Pancreas (tissue), 10 donors: ENCODE measurements at regions not wholly inside any gene's neighbourhood (a gene's known extent, or its start where the extent isn't known, plus 50 kb on each side); places are given as distances from the start of the nearest gene placed in this dataset.
A peak's percentile ranks its signal among the peaks of the same experiment; 100 is the strongest.

Source experiments
- ATAC-seq, 4 donors: fragments of 200-7000 bp; cut with Tn5 transposase; one replicate each; pipeline versions ENCODE4 v1.8.0 to v1.9.1; 2020; ENCODE audit warnings: mild to moderate bottlenecking in 4 of 4, moderate library complexity in 4 of 4
- DNase-seq, 6 donors: peaks; one replicate each; pipeline ENCODE4 v3.0.0-alpha.2; 2020
- FAIRE-seq: peaks from 2 replicates; lab custom pipeline; 2012; peaks lifted over from hg19 to GRCh38; lab: Jason Lieb, UNC
- H3K27ac ChIP-seq, 4 donors: fragments of 200-600 bp; sonication (generic); 1 replicate in 3 of 4; 2 replicates in 1 of 4; pipeline versions ENCODE4 v1.5.0 to v1.8.0; 2020
- H3K27me3 ChIP-seq, 4 donors: fragments of 200-600 bp; one replicate each; pipeline ENCODE4 v1.8.0; 2021
- H3K36me3 ChIP-seq, 3 donors: fragments of 200-600 bp; sonication (generic) in 1 of 3; one replicate each; pipeline versions ENCODE4 v1.5.0 to v1.8.0; 2020 to 2021
- H3K4me1 ChIP-seq, 3 donors: fragments of 200-600 bp; one replicate each; pipeline ENCODE4 v1.8.0; 2021
- H3K4me3 ChIP-seq, 4 donors: fragments of 200-600 bp; sonication (generic) in 2 of 4; one replicate each; pipeline versions ENCODE4 v1.5.0 to v1.8.0; 2020 to 2021
- H3K9me3 ChIP-seq, 4 donors: fragments of 200-600 bp; one replicate each; pipeline ENCODE4 v1.8.0; 2021
- CTCF ChIP-seq, 4 donors: fragments of 200-600 bp; sonication (generic) in 3 of 4; IDR thresholded peaks; one replicate each; pipeline versions ENCODE4 v1.5.0 to v1.8.0; 2021; ENCODE audit warnings: antibody characterized with exemption in 4 of 4
- WGBS, 2 donors: extraction: QIAGEN DNeasy Blood & Tissue Kit; methylation state at CpG; one replicate each; pipeline ENCODE4 v1.1.7; 2013; 5-methylcytosine and 5-hydroxymethylcytosine counted together
- intact Hi-C, 3 donors: fragments of 100-400 bp; cut with DNase I; formaldehyde crosslinking; loops; one replicate each; pipeline versions ENCODE4 v1.11.1 to v1.14.2; 2022
- donor health status: healthy with polysubstance abuse.
- donor health status: DM: no; HTN: no; CAD: no; lungs with moderate emphysema.
- donor health status: DM: no; HTN: no; CAD: no.
- donor health status: control.
- donor health status: control.
- donor health status: Bipolar disorder and iron deficiency.
- donor health status: DM: yes; HTN: yes; CAD: no.
- donor health status: DM: no; HTN: no; CAD: no.
- donor health status: DM: no; HTN: no; CAD: no.
- donor health status: DM: yes; HTN: yes; CAD: no.

GRCh38 chr2:104388296-104388695 is 465.6 kb upstream of the POU3F3 start:
- no peaks in the 10 kb centered on the region for H3K4me1 ChIP-seq
- no peak for TF ChIP-seq CTCF (IDR thresholded peaks at IDR 0.05)
- H3K27me3 ChIP-seq = no peaks in the 10 kb centered on the region
- intact Hi-C loops = no loop called here
- no peaks in the 10 kb centered on the region for H3K36me3 ChIP-seq
- DNase-seq (no peak), ATAC-seq (no peak), FAIRE-seq (no peak)
- no peak overlapping the region for H3K27ac ChIP-seq
- 60 to 61% methylated on average over 2 of the region's 2 CpGs for WGBS, 2 donors
- H3K4me3 ChIP-seq = no peak overlapping the region
- no peaks in the 10 kb centered on the region for H3K9me3 ChIP-seq

GRCh38 chr2:104402825-104403224 is 451.1 kb upstream of the POU3F3 start:
- Histone ChIP-seq H3K4me1 (no peaks in the 10 kb centered on the region), H3K27ac (no peak overlapping the region), H3K36me3 (no peaks in the 10 kb centered on the region), H3K9me3 (no peaks in the 10 kb centered on the region), H3K27me3 (no peaks in the 10 kb centered on the region), H3K4me3 (no peak overlapping the region)
- ATAC-seq (no peak), FAIRE-seq (no peak), DNase-seq (no peak)
- 74 to 89% methylated on average over 3 of the region's 3 CpGs for WGBS, 2 donors
- intact Hi-C loops = no loop called here
- no peak for TF ChIP-seq CTCF (IDR thresholded peaks at IDR 0.05)

GRCh38 chr2:104404526-104404925 is 449.4 kb upstream of the POU3F3 start:
- no peak for TF ChIP-seq CTCF (IDR thresholded peaks at IDR 0.05)
- Histone ChIP-seq H3K27me3 (no peaks in the 10 kb centered on the region), H3K9me3 (no peaks in the 10 kb centered on the region), H3K27ac (no peak overlapping the region), H3K36me3 (no peaks in the 10 kb centered on the region), H3K4me1 (no peaks in the 10 kb centered on the region), H3K4me3 (no peak overlapping the region)
- FAIRE-seq (no peak), DNase-seq (no peak), ATAC-seq (no peak)
- WGBS, 2 donors = 78 to 81% methylated on average over 6 of the region's 6 CpGs
- intact Hi-C loops = no loop called here

GRCh38 chr2:104405623-104406022 is 448.3 kb upstream of the POU3F3 start:
- H3K27me3 ChIP-seq = no peaks in the 10 kb centered on the region
- no peaks in the 10 kb centered on the region for H3K36me3 ChIP-seq
- DNase-seq (no peak), ATAC-seq (no peak), FAIRE-seq (no peak)
- no peaks in the 10 kb centered on the region for H3K9me3 ChIP-seq
- WGBS, 2 donors = 68 to 87% methylated on average over 8 of the region's 8 CpGs
- H3K4me3 ChIP-seq = no peak overlapping the region
- H3K27ac ChIP-seq = no peak overlapping the region
- no peaks in the 10 kb centered on the region for H3K4me1 ChIP-seq
- TF ChIP-seq CTCF (IDR thresholded peaks at IDR 0.05) = no peak
- intact Hi-C loops = no loop called here

- H3K36me3 ChIP-seq = no peaks in the 10 kb centered on the region
- H3K4me3 ChIP-seq = no peak overlapping the region
- TF ChIP-seq CTCF (IDR thresholded peaks at IDR 0.05) = no peak
- WGBS, 2 donors = 42 to 46% methylated on average over 10 of the region's 10 CpGs
- DNase-seq (peak in 1 of 6 donors; percentile 14), FAIRE-seq (no peak), ATAC-seq (peak in 1 of 4 donors; percentile 40)
- intact Hi-C loops = no loop called here
- no peaks in the 10 kb centered on the region for H3K9me3 ChIP-seq
- no peaks in the 10 kb centered on the region for H3K27me3 ChIP-seq
- no peak overlapping the region for H3K27ac ChIP-seq
- H3K4me1 ChIP-seq = no peaks in the 10 kb centered on the region
Measured at GRCh38 chr2:104406261-104406726, 447.6 kb upstream of the POU3F3 start.
